Naive thymus-derived CD4-positive, alpha-beta T cell (primary cell): ENCODE measurements at regions not wholly inside any gene's neighbourhood (a gene's known extent, or its start where the extent isn't known, plus 50 kb on each side); places are given as distances from the start of the nearest gene placed in this dataset.
A peak's percentile ranks its signal among the peaks of the same experiment; 100 is the strongest.

Experiments used
- ATAC-seq: fragments of 150-1000 bp; cut with Tn5 transposase; 2 replicates; pipeline ENCODE4 v1.10.0; 2021; ENCODE audit warnings: mild to moderate bottlenecking, moderate library complexity
- CTCF ChIA-PET: fragments of 350-600 bp; sonication (Branson Sonifier 250); formaldehyde crosslinking; loops from one replicate; lab custom pipeline; 2021; ENCODE audit warnings: antibody characterized with exemption; lab: Charles Lee
- POLR2A ChIA-PET: fragments of 350-600 bp; sonication (Branson Sonifier 250); formaldehyde crosslinking; loops from one replicate; lab custom pipeline; 2021; ENCODE audit warnings: antibody characterized with exemption, inconsistent platforms; lab: Charles Lee
- DNase-seq, 9 donors: peaks; one replicate each; pipeline versions ENCODE4 v3.0.0 to v3.0.0-alpha.2; 2020 to 2022; ENCODE audit warnings: mixed read lengths in 1 of 9
- H3K27ac ChIP-seq: one replicate; pipeline ENCODE4 v1.7.0; 2013; ENCODE audit warnings: mild to moderate bottlenecking, low read depth, low read length, moderate library complexity
- H3K27me3 ChIP-seq, 2 donors: one replicate each; pipeline ENCODE4 v1.7.0; 2013; ENCODE audit warnings: low read length in 2 of 2, mild to moderate bottlenecking in 2 of 2, moderate library complexity in 2 of 2; ENCODE audit not compliant: control insufficient read depth in 2 of 2, insufficient read depth in 2 of 2
- H3K36me3 ChIP-seq, 3 experiments: 1 replicate in 2 of 3; 2 replicates in 1 of 3; pipeline ENCODE4 v1.7.0; 2013; ENCODE audit warnings: low read length in 3 of 3, mild to moderate bottlenecking in 3 of 3, moderate library complexity in 1 of 3; ENCODE audit not compliant: insufficient read depth in 3 of 3, control insufficient read depth in 2 of 3
- H3K4me1 ChIP-seq, 2 donors: one replicate each; pipeline ENCODE4 v1.7.0; 2013; ENCODE audit warnings: low read length in 2 of 2, mild to moderate bottlenecking in 2 of 2, moderate library complexity in 1 of 2; ENCODE audit not compliant: control insufficient read depth in 2 of 2, insufficient read depth in 2 of 2
- H3K4me3 ChIP-seq: 2 replicates; pipeline ENCODE4 v1.7.0; 2013; ENCODE audit warnings: mild to moderate bottlenecking, low read length
- H3K9me3 ChIP-seq, 3 experiments: 1 replicate in 2 of 3; 2 replicates in 1 of 3; pipeline ENCODE4 v1.7.0; 2013; ENCODE audit warnings: low read length in 3 of 3; ENCODE audit not compliant: control insufficient read depth in 2 of 3
- H3K27ac Mint-ChIP-seq, 9 donors: one replicate each; pipeline ENCODE4 v1.8.0; 2020 to 2022; ENCODE audit warnings: mixed read lengths in 9 of 9, mild to moderate bottlenecking in 8 of 9, moderate library complexity in 5 of 9, inconsistent platforms in 2 of 9
- H3K27me3 Mint-ChIP-seq, 5 donors: one replicate each; pipeline ENCODE4 v1.8.0; 2021 to 2022; ENCODE audit warnings: mixed read lengths in 5 of 5, mild to moderate bottlenecking in 1 of 5
- H3K36me3 Mint-ChIP-seq, 5 donors: one replicate each; pipeline ENCODE4 v1.8.0; 2020 to 2022; ENCODE audit warnings: mixed read lengths in 5 of 5, mild to moderate bottlenecking in 3 of 5, inconsistent platforms in 1 of 5
- H3K4me1 Mint-ChIP-seq, 7 donors: one replicate each; pipeline ENCODE4 v1.8.0; 2020 to 2022; ENCODE audit warnings: mixed read lengths in 7 of 7, mild to moderate bottlenecking in 3 of 7, inconsistent platforms in 1 of 7
- H3K4me3 Mint-ChIP-seq, 10 donors: one replicate each; pipeline ENCODE4 v1.8.0; 2020 to 2022; ENCODE audit warnings: mild to moderate bottlenecking in 10 of 10, mixed read lengths in 10 of 10, moderate library complexity in 6 of 10, inconsistent platforms in 2 of 10
- H3K9me3 Mint-ChIP-seq, 11 donors: one replicate each; pipeline ENCODE4 v1.8.0; 2020 to 2022; ENCODE audit warnings: mixed read lengths in 11 of 11, mild to moderate bottlenecking in 4 of 11, inconsistent platforms in 1 of 11, moderate library complexity in 1 of 11
- intact Hi-C, 2 donors: fragments of 100-400 bp; cut with micrococcal nuclease; formaldehyde crosslinking; loops; one replicate each; pipeline ENCODE4 v1.15.1; 2023

DNA sequence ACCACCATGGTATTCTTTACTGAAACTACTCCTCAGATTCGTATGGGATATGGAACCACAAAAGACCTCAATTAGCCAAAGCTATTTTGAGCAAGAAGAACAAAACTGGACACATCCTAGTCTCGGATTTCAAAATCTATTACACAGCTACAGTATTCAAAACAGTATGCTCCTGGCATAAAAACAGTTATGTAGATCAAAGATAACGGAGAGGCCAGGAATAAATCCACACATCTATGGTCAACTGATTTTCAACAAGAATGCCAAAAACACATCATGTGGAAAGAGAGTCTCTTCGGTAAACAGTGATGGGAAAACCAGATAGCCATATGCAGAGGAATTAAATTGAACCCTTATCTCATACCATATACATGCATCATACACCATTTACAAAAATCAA, 155.3 kb downstream of the SPCS3 start:
- no peaks in the 10 kb centered on the region for H3K4me1 Mint-ChIP-seq
- intact Hi-C loops = no loop called here
- H3K27ac Mint-ChIP-seq = no peak overlapping the region
- H3K36me3 Mint-ChIP-seq = no peaks in the 10 kb centered on the region
- no peak for ATAC-seq
- no peak overlapping the region for H3K4me3 ChIP-seq
- H3K9me3 Mint-ChIP-seq = peaks cover 3 to 22% (median 16%) of the 10 kb centered on the region in 11 donors
- no peak overlapping the region for H3K27ac ChIP-seq
- H3K4me3 Mint-ChIP-seq = no peak overlapping the region
- no peak for DNase-seq
- ChIA-PET POLR2A (no interaction called here), CTCF (no interaction called here)
- H3K9me3 ChIP-seq = peaks cover 0 to 8% (median 0%) of the 10 kb centered on the region in 3 experiments
- no peaks in the 10 kb centered on the region for H3K27me3 Mint-ChIP-seq
- H3K27me3 ChIP-seq = no peaks in the 10 kb centered on the region
- no peaks in the 10 kb centered on the region for H3K36me3 ChIP-seq
- H3K4me1 ChIP-seq = no peaks in the 10 kb centered on the region

DNA sequence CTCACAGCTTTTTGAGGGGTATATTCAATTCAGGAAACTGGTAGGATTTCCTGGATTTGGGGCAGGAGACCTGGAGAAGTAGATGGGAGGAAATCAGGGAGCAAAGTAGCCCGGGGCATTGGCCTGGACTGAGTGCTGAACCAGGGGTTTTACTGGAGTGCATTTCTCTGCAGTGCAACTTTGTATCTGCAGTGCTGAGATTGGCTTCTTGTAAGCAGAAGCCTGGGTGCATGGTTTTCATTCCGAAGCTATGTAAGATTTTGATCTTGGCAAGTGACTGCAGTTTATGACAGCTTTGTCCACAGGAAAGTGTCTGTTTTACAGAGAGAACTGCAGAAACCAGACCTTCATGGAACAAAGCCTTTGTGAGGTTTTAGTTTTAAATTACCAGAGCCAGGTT, 158.3 kb downstream of the SPCS3 start:
- no peaks in the 10 kb centered on the region for H3K36me3 Mint-ChIP-seq
- no peak overlapping the region for H3K4me3 Mint-ChIP-seq
- Histone ChIP-seq H3K4me3 (no peak overlapping the region), H3K9me3 (peaks cover 0 to 8% (median 0%) of the 10 kb centered on the region in 3 experiments), H3K27me3 (no peaks in the 10 kb centered on the region), H3K4me1 (no peaks in the 10 kb centered on the region), H3K36me3 (no peaks in the 10 kb centered on the region), H3K27ac (no peak overlapping the region)
- peaks cover 3 to 22% (median 16%) of the 10 kb centered on the region in 11 donors for H3K9me3 Mint-ChIP-seq
- H3K27ac Mint-ChIP-seq = no peak overlapping the region
- H3K4me1 Mint-ChIP-seq = no peaks in the 10 kb centered on the region
- intact Hi-C loops = no loop called here
- ChIA-PET CTCF (no interaction called here), POLR2A (no interaction called here)
- ATAC-seq = no peak
- H3K27me3 Mint-ChIP-seq = no peaks in the 10 kb centered on the region
- no peak for DNase-seq

DNA sequence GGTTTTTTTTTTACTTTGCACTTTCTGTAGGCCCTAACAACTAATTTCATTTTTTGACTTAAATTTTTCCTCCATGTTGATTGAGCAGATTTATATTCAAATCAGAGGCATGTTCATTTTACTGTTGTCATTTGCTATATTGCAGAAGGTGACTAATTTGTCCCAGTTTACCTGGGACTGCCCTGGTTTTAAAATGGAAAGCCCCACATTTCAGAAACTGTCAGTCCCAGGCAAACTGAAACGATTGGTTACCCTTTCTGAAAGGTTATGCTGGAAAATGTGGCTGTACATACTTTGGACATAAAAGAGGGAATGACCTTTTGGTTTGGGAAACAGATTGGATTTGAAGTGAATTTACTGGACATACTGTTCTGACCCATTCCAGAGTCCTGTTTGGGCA, 160.0 kb downstream of the SPCS3 start:
- peaks cover 0 to 4% (median 0%) of the 10 kb centered on the region in 3 experiments for H3K9me3 ChIP-seq
- no peak overlapping the region for H3K4me3 Mint-ChIP-seq
- H3K27ac Mint-ChIP-seq = no peak overlapping the region
- H3K4me1 ChIP-seq = no peaks in the 10 kb centered on the region
- H3K27me3 Mint-ChIP-seq = peaks cover 0 to 5% (median 0%) of the 10 kb centered on the region in 5 donors
- ATAC-seq (no peak), DNase-seq (no peak)
- ChIA-PET POLR2A (no interaction called here), CTCF (no interaction called here)
- H3K36me3 Mint-ChIP-seq = no peaks in the 10 kb centered on the region
- peaks cover 0 to 20% (median 11%) of the 10 kb centered on the region in 11 donors for H3K9me3 Mint-ChIP-seq
- no peak overlapping the region for H3K27ac ChIP-seq
- H3K4me3 ChIP-seq = no peak overlapping the region
- no peaks in the 10 kb centered on the region for H3K36me3 ChIP-seq
- no peaks in the 10 kb centered on the region for H3K27me3 ChIP-seq
- no peaks in the 10 kb centered on the region for H3K4me1 Mint-ChIP-seq
- intact Hi-C loops = no loop called here

DNA sequence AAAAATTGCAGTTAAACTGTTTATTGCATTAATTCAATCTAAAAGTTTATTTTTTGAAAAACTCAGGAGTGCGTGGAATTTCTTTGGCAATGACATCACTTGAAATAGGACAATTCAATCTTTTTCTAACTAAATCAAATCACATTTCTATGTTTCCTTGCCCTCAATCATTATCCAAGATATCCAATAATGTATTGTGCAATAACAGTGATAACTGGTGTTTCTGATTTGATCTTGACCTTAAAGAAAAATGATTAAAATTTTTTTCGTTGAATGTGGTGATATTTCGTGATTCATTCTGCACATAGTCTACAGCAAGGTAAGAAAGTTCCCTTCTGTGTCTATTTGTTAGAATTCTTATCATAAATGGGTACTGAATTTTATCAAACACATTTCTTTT, 163.2 kb downstream of the SPCS3 start:
- no peak for ATAC-seq
- no peaks in the 10 kb centered on the region for H3K27me3 ChIP-seq
- no peaks in the 10 kb centered on the region for H3K36me3 ChIP-seq
- ChIA-PET POLR2A (no interaction called here), CTCF (no interaction called here)
- no peaks in the 10 kb centered on the region for H3K9me3 ChIP-seq
- no peaks in the 10 kb centered on the region for H3K36me3 Mint-ChIP-seq
- peaks cover 0 to 5% (median 0%) of the 10 kb centered on the region in 5 donors for H3K27me3 Mint-ChIP-seq
- H3K4me3 Mint-ChIP-seq = no peak overlapping the region
- intact Hi-C loops = no loop called here
- H3K4me1 ChIP-seq = no peaks in the 10 kb centered on the region
- no peak overlapping the region for H3K27ac Mint-ChIP-seq
- no peak overlapping the region for H3K4me3 ChIP-seq
- H3K9me3 Mint-ChIP-seq = peaks cover 0 to 18% (median 2%) of the 10 kb centered on the region in 11 donors
- H3K4me1 Mint-ChIP-seq = no peaks in the 10 kb centered on the region
- no peak overlapping the region for H3K27ac ChIP-seq
- no peak for DNase-seq

GRCh38 chr4:176484301-176484984, 164.7 kb downstream of the SPCS3 start:
- Mint-ChIP-seq H3K9me3 (peaks cover 0 to 16% (median under 1%) of the 10 kb centered on the region in 11 donors), H3K27me3 (peaks cover 0 to 5% (median 0%) of the 10 kb centered on the region in 5 donors), H3K4me1 (no peaks in the 10 kb centered on the region), H3K4me3 (no peak overlapping the region), H3K27ac (no peak overlapping the region), H3K36me3 (no peaks in the 10 kb centered on the region)
- Histone ChIP-seq H3K27me3 (no peaks in the 10 kb centered on the region), H3K36me3 (no peaks in the 10 kb centered on the region), H3K9me3 (no peaks in the 10 kb centered on the region), H3K4me1 (no peaks in the 10 kb centered on the region), H3K4me3 (no peak overlapping the region), H3K27ac (no peak overlapping the region)
- intact Hi-C loops = no loop called here
- DNase-seq = no peak
- ChIA-PET POLR2A (no interaction called here), CTCF (no interaction called here)
- no peak for ATAC-seq

- peaks cover 0 to 23% (median 0%) of the 10 kb centered on the region in 11 donors for H3K9me3 Mint-ChIP-seq
- H3K27me3 Mint-ChIP-seq = peaks cover 0 to 5% (median 0%) of the 10 kb centered on the region in 5 donors
- no peaks in the 10 kb centered on the region for H3K4me1 ChIP-seq
- CTCF ChIA-PET = no interaction called here
- no peak for ATAC-seq
- peaks cover 0 to 8% (median 0%) of the 10 kb centered on the region in 7 donors for H3K4me1 Mint-ChIP-seq
- no peaks in the 10 kb centered on the region for H3K36me3 ChIP-seq
- no peak overlapping the region for H3K27ac ChIP-seq
- H3K9me3 ChIP-seq = no peaks in the 10 kb centered on the region
- no peak overlapping the region for H3K27ac Mint-ChIP-seq
- POLR2A ChIA-PET = no interaction called here
- DNase-seq = no peak
- no peaks in the 10 kb centered on the region for H3K27me3 ChIP-seq
- H3K4me3 Mint-ChIP-seq = no peak overlapping the region
- intact Hi-C loops = no loop called here
- H3K4me3 ChIP-seq = no peak overlapping the region
- no peaks in the 10 kb centered on the region for H3K36me3 Mint-ChIP-seq
These were observed 169.2 kb downstream of the SPCS3 start for GRCh38 chr4:176489001-176489400.

GRCh38 chr4:176492646-176493302, 173.0 kb downstream of the SPCS3 start:
- H3K27ac Mint-ChIP-seq = peak overlapping the region in 1 of 9 donors; percentile 35
- H3K27me3 Mint-ChIP-seq = no peaks in the 10 kb centered on the region
- H3K9me3 ChIP-seq = no peaks in the 10 kb centered on the region
- intact Hi-C loops = no loop called here
- POLR2A ChIA-PET = no interaction called here
- H3K4me3 ChIP-seq = no peak overlapping the region
- peaks cover 0 to 8% (median 0%) of the 10 kb centered on the region in 7 donors for H3K4me1 Mint-ChIP-seq
- H3K36me3 ChIP-seq = no peaks in the 10 kb centered on the region
- H3K27ac ChIP-seq = no peak overlapping the region
- no peaks in the 10 kb centered on the region for H3K4me1 ChIP-seq
- H3K9me3 Mint-ChIP-seq = peaks cover 0 to 28% (median 2%) of the 10 kb centered on the region in 11 donors
- H3K36me3 Mint-ChIP-seq = no peaks in the 10 kb centered on the region
- peak overlapping the region in 1 of 10 donors; percentile 55 for H3K4me3 Mint-ChIP-seq
- ATAC-seq (no peak), DNase-seq (no peak)
- CTCF ChIA-PET = no interaction called here
- no peaks in the 10 kb centered on the region for H3K27me3 ChIP-seq
